CD14-positive monocyte (primary cell): ENCODE measurements at regions not wholly inside any gene's neighbourhood (a gene's known extent, or its start where the extent isn't known, plus 50 kb on each side); places are given as distances from the start of the nearest gene placed in this dataset.
"Not testable (repeated sequence)": the region's sequence is repeated elsewhere in the genome, so short reads cannot be mapped to it uniquely, and the experiment has no call there.

ENCODE experiments used
- DNase-seq, 3 donors: peaks; one replicate each; pipeline ENCODE4 v3.0.0-alpha.2; 2011 to 2022
- H2AFZ ChIP-seq: 2 replicates; pipeline ENCODE4 v1.6.0; 2012; ENCODE audit warnings: mild to moderate bottlenecking, low read depth, low read length, inconsistent platforms; ENCODE audit not compliant: insufficient read depth, poor library complexity, severe bottlenecking
- H3K27ac ChIP-seq, 2 donors: 1 replicate in 1 of 2; 2 replicates in 1 of 2; pipeline ENCODE4 v1.5.1; 2012 to 2013; ENCODE audit warnings: low read length in 2 of 2, control low read depth in 1 of 2, inconsistent platforms in 1 of 2, low read depth in 1 of 2, mild to moderate bottlenecking in 1 of 2
- H3K27me3 ChIP-seq, 2 donors: one replicate each; pipeline versions ENCODE4 v1.6.0 to v1.6.1; 2011 to 2013; ENCODE audit warnings: low read length in 2 of 2; ENCODE audit not compliant: control insufficient read depth in 2 of 2, insufficient read depth in 2 of 2
- H3K36me3 ChIP-seq, 2 donors: replicated peaks in 1 of 2; 1 replicate in 1 of 2; 2 replicates in 1 of 2; pipeline versions ENCODE4 v1.5.1 to v1.6.1; 2012 to 2013; ENCODE audit warnings: low read length in 2 of 2, control low read depth in 1 of 2, inconsistent platforms in 1 of 2, mild to moderate bottlenecking in 1 of 2; ENCODE audit not compliant: insufficient read depth in 2 of 2, control insufficient read depth in 1 of 2
- H3K4me1 ChIP-seq, 2 donors: 1 replicate in 1 of 2; 2 replicates in 1 of 2; pipeline versions ENCODE4 v1.5.1 to v1.6.1; 2012 to 2013; ENCODE audit warnings: low read length in 2 of 2, control low read depth in 1 of 2, inconsistent platforms in 1 of 2, mild to moderate bottlenecking in 1 of 2, moderate library complexity in 1 of 2; ENCODE audit not compliant: insufficient read depth in 2 of 2, control insufficient read depth in 1 of 2
- H3K4me2 ChIP-seq: replicated peaks from 2 replicates; pipeline ENCODE3; 2012; ENCODE audit warnings: low read length, moderate library complexity, mild to moderate bottlenecking; ENCODE audit not compliant: poor library complexity, severe bottlenecking; ENCODE audit errors: extremely low read depth
- H3K4me3 ChIP-seq, 3 experiments: fragments of 200-600 bp in 1 of 3; sonication (generic) in 1 of 3; replicated peaks in 1 of 3; 1 replicate in 2 of 3; 2 replicates in 1 of 3; pipeline ENCODE4 v1.5.1; 2011 to 2013; ENCODE audit warnings: low read length in 3 of 3, mild to moderate bottlenecking in 3 of 3, control low read depth in 2 of 3, low read depth in 2 of 3, inconsistent platforms in 1 of 3, moderate library complexity in 1 of 3
- H3K79me2 ChIP-seq: 2 replicates; pipeline ENCODE4 v1.6.0; 2012; ENCODE audit warnings: mild to moderate bottlenecking, control low read depth, inconsistent platforms, low read length, moderate library complexity; ENCODE audit not compliant: insufficient read depth
- H3K9ac ChIP-seq: 2 replicates; pipeline ENCODE4 v1.6.0; 2017; ENCODE audit warnings: low read length, mild to moderate bottlenecking; ENCODE audit not compliant: insufficient read depth, poor library complexity, severe bottlenecking
- H3K9me3 ChIP-seq, 2 donors: replicated peaks in 1 of 2; 1 replicate in 1 of 2; 2 replicates in 1 of 2; pipeline versions ENCODE4 v1.5.1 to v1.6.1; 2012 to 2013; ENCODE audit warnings: low read length in 2 of 2, control low read depth in 1 of 2; ENCODE audit not compliant: control insufficient read depth in 1 of 2, insufficient read depth in 1 of 2
- H4K20me1 ChIP-seq: 2 replicates; pipeline ENCODE4 v1.6.0; 2012; ENCODE audit warnings: mild to moderate bottlenecking, low read length, control low read depth, moderate library complexity; ENCODE audit not compliant: insufficient read depth
- H3K27ac Mint-ChIP-seq, 7 donors: one replicate each; pipeline ENCODE4 v1.8.0; 2020; ENCODE audit warnings: mild to moderate bottlenecking in 7 of 7, mixed read lengths in 7 of 7, moderate library complexity in 6 of 7, inconsistent platforms in 2 of 7
- H3K27me3 Mint-ChIP-seq, 3 donors: one replicate each; pipeline ENCODE4 v1.8.0; 2021 to 2022; ENCODE audit warnings: low read depth in 3 of 3, mild to moderate bottlenecking in 3 of 3, mixed read lengths in 3 of 3, moderate library complexity in 3 of 3, inconsistent platforms in 1 of 3
- H3K36me3 Mint-ChIP-seq, 2 donors: one replicate each; pipeline ENCODE4 v1.8.0; 2020; ENCODE audit warnings: mixed read lengths in 2 of 2, inconsistent platforms in 1 of 2, mild to moderate bottlenecking in 1 of 2
- H3K4me1 Mint-ChIP-seq: one replicate; pipeline ENCODE4 v1.8.0; 2020; ENCODE audit warnings: mild to moderate bottlenecking, mixed read lengths
- H3K4me3 Mint-ChIP-seq, 2 donors: one replicate each; pipeline ENCODE4 v1.8.0; 2020; ENCODE audit warnings: mild to moderate bottlenecking in 2 of 2, mixed read lengths in 2 of 2, moderate library complexity in 1 of 2
- H3K9me3 Mint-ChIP-seq, 7 donors: one replicate each; pipeline ENCODE4 v1.8.0; 2020 to 2022; ENCODE audit warnings: mixed read lengths in 7 of 7, mild to moderate bottlenecking in 6 of 7, moderate library complexity in 6 of 7, inconsistent platforms in 2 of 7
- WGBS: methylation state at CpG from one replicate; pipeline ENCODE4 v1.1.5; 2013; ENCODE audit warnings: missing lambda C conversion rate; ENCODE audit not compliant: insufficient coverage; 5-methylcytosine and 5-hydroxymethylcytosine counted together
- intact Hi-C, 2 donors: fragments of 100-400 bp; cut with micrococcal nuclease; formaldehyde crosslinking; loops; one replicate each; pipeline versions ENCODE4 v1.15.0 to v1.15.1; 2023

DNA sequence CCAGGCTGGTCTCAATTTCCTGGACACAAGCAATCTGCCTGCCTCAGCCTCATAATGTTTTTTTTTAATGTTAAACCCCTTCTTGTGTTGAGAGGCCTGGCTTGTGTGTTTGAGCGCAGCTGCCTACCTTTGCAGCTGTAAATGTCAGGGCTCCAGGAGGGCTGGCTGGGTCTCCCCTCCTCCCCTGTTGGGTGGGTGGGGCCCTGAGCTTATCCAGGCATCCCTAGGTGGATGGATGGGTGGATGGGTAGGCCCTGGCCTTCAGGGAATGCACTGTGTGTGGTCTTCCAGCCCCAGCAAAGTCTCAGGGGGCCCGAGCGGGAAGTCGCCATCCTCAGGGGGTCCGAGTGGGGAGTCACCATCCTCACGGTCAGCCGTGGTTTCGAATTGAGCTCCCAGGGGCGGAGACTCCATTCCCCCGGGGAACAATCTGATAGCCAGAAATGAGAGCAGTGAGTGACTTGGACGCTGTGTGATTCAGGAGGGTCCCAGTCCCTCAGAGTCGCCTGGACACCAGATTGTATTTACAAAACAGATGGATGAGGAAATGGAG, 279.4 kb upstream of the PLGLB2 start:
- H4K20me1 ChIP-seq, intact Hi-C loops, H3K27me3 ChIP-seq, H3K4me2 ChIP-seq, DNase-seq, H3K9me3 Mint-ChIP-seq, H3K4me3 Mint-ChIP-seq, H3K79me2 ChIP-seq, H3K27ac ChIP-seq, H3K4me3 ChIP-seq, H3K9ac ChIP-seq, H3K27me3 Mint-ChIP-seq, H2AFZ ChIP-seq, H3K36me3 ChIP-seq, H3K9me3 ChIP-seq, H3K36me3 Mint-ChIP-seq: not testable (repeated sequence)
- WGBS: no CpG with 5 or more reads among the region's 12 CpGs
- H3K27ac Mint-ChIP-seq: peak overlapping the region in 2 of 7 donors; percentile 2 to 50
- peaks cover 31% of the 10 kb centered on the region for H3K4me1 Mint-ChIP-seq
- H3K4me1 ChIP-seq: peaks cover 9 to 17% of the 10 kb centered on the region in 2 donors

DNA sequence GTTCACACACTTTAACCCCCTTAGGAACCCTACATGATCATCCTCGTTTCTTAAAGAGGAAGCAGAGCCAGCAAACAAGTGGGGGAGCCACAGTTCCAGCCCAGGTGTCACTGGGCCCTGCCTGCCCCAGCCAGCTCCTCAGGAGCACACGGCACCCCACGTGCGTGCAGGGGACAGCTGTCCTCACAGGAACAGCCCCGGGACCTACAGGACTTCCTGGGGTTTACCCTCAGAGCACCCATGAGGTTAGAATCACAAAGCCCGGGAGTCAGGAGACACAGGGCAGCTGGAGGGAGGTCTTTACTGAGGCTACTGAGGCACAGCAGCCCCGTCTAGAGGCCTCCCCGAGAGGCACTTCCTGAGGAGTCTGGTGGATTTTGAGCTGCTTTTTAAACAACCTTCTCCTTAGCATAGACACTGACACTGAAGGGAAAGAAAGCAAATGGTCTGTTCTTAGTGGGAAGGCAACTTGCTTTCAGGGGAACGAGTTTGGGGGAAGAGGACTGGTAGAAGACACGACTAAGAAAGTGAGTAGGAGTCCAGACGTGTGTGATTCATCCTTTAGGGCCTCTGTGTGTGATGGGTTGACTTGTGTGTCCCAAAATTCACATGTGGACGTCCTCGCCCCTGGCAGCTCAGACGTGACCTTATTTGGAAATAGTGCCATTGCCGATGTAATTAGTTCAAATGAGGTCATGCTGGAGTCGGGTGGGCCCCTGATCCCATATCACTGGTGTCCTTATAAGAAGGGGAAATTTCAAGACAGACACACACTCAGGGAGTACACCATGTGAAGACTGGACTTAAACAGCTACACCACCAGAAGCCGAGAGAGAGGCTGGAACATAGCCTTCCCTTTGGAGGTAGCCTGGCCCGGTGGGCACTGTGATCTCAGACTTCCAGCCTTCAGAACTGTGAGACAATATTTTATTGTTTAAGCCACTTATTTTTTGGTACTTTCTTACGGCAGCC, 278.4 kb upstream of the PLGLB2 start:
- H3K27me3 ChIP-seq, H3K27ac ChIP-seq, H4K20me1 ChIP-seq, intact Hi-C loops, H3K4me3 Mint-ChIP-seq, H3K79me2 ChIP-seq, H3K9me3 Mint-ChIP-seq, H3K36me3 Mint-ChIP-seq, H3K36me3 ChIP-seq, H3K9me3 ChIP-seq, H2AFZ ChIP-seq, H3K4me3 ChIP-seq, H3K9ac ChIP-seq, H3K4me2 ChIP-seq, H3K27me3 Mint-ChIP-seq: not testable (repeated sequence)
- 9% methylated on average over 4 of the region's 19 CpGs for WGBS
- peak in 2 of 3 donors; percentile 5 to 16 for DNase-seq
- H3K27ac Mint-ChIP-seq: peak overlapping the region in 2 of 7 donors; percentile 74 to 82
- peaks cover 27% of the 10 kb centered on the region for H3K4me1 Mint-ChIP-seq
- peaks cover 9 to 16% of the 10 kb centered on the region in 2 donors for H3K4me1 ChIP-seq

DNA sequence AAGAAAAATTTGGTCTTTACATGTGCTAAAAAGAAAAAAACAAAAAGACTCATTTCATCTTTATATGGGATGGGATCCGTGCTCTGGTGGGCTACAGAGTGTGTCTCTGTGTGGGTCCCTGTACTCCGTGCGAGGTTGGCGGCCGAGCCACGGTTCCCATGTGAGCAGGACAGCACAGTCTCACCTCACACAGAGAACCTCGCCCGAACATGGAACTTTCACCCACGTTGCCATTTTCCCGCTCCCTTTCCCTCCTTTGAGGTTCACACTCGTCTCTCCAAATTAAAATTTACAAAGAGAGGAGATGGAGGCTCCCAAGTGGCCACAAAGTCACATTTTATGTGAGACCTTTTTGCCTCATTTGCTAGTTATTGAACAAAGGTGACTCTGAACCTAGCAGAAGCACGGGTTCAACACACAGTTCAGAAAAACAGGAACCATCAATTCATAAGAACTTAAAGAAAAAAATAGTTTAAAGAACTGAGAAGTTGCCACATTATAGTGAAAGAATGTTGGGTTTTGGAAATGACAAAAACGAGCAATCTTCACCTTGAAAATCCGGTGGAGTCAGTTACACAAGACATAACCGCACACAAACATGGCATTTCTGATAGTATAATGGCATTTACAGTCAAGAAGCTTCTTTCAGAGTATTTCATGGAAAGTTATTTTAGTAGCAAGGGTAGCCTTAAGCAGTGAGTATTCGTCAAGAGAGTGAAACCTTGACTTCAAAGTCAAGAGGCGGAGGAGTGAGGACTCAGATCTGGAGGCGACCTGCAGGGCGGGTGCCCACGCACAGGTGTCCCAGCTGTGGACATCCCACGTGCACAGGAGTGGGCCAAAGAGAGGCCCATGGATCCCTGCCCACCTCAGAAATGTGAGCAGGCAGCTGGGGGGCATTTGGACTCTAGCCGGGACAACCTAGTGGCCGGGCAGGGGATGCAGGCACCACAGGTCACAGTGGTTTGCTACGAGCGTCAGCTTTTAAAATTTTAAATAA, 277.2 kb upstream of the PLGLB2 start:
- peaks cover 9 to 12% of the 10 kb centered on the region in 2 donors for H3K4me1 ChIP-seq
- H3K79me2 ChIP-seq, H3K9me3 ChIP-seq, H3K4me3 ChIP-seq, intact Hi-C loops, H3K27me3 Mint-ChIP-seq, H3K9ac ChIP-seq, H4K20me1 ChIP-seq, H3K4me3 Mint-ChIP-seq, H3K36me3 Mint-ChIP-seq, H2AFZ ChIP-seq, H3K36me3 ChIP-seq, H3K27me3 ChIP-seq, H3K4me2 ChIP-seq, DNase-seq, H3K9me3 Mint-ChIP-seq: not testable (repeated sequence)
- H3K4me1 Mint-ChIP-seq: peaks cover 19% of the 10 kb centered on the region
- peak overlapping the region in 3 of 7 donors; percentile 9 to 50 (median 41) for H3K27ac Mint-ChIP-seq
- 82% methylated on average over 6 of the region's 25 CpGs for WGBS
- H3K27ac ChIP-seq: peak overlapping the region in 1 of 2 donors; percentile 28

DNA sequence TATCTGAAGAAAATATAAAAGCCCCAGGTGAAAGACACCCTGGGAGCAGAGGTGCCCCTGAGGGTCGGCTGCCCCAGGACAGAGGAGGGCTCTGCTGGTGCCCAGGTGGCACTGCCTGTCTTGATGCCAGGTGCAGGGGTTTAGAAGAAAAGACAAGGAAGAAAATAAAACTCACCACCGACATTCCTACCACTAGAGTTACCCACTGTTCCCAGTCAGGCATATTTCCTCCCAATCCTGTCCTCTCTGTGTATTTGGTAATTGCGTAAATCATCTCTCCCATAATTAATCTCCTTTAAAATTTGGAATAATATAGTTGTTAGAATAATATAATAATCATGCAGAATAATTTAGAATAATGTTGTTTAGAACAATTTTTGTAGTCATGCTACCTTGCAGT, 276.4 kb upstream of the PLGLB2 start:
- H3K9me3 Mint-ChIP-seq, H3K79me2 ChIP-seq, H3K36me3 ChIP-seq, H3K4me2 ChIP-seq, H3K4me3 Mint-ChIP-seq, H3K4me3 ChIP-seq, DNase-seq, H3K27ac Mint-ChIP-seq, intact Hi-C loops, H3K36me3 Mint-ChIP-seq, H3K27ac ChIP-seq, H3K9me3 ChIP-seq, H3K9ac ChIP-seq, H3K27me3 ChIP-seq, H2AFZ ChIP-seq, H4K20me1 ChIP-seq, H3K27me3 Mint-ChIP-seq: not testable (repeated sequence)
- peaks cover 9 to 12% of the 10 kb centered on the region in 2 donors for H3K4me1 ChIP-seq
- WGBS: no CpG with 5 or more reads among the region's 3 CpGs
- H3K4me1 Mint-ChIP-seq: peaks cover 20% of the 10 kb centered on the region
